HG03039 (cell line): ENCODE measurements at regions not wholly inside any gene's neighbourhood (a gene's known extent, or its start where the extent isn't known, plus 50 kb on each side); places are given as distances from the start of the nearest gene placed in this dataset.
"Not testable (repeated sequence)": the region's sequence is repeated elsewhere in the genome, so short reads cannot be mapped to it uniquely, and the experiment has no call there.

Experiments used
- ATAC-seq: cut with Tn5 transposase; IDR thresholded peaks from one replicate; pipeline ENCODE4 v1.9.1; 2021; ENCODE audit warnings: mild to moderate bottlenecking, moderate library complexity; ENCODE audit not compliant: unreplicated experiment

- no peak for ATAC-seq
These were observed 53.2 kb upstream of the UBE2E3 start for GRCh38 chr2:180927030-180927686.

- no peak for ATAC-seq
These were observed 54.7 kb upstream of the UBE2E3 start for GRCh38 chr2:180925700-180926099.

GRCh38 chr2:180924063-180924462 is 56.3 kb upstream of the UBE2E3 start:
- no peak for ATAC-seq

GRCh38 chr2:180910831-180911665 is 69.4 kb upstream of the UBE2E3 start:
- no peak for ATAC-seq

- ATAC-seq, result no peak
These were observed 72.7 kb upstream of the UBE2E3 start for GRCh38 chr2:180907731-180908130.

GRCh38 chr2:180905461-180905860 is 74.9 kb upstream of the UBE2E3 start:
- no peak for ATAC-seq

GRCh38 chr2:180905002-180905401 is 75.4 kb upstream of the UBE2E3 start:
- no peak for ATAC-seq

- ATAC-seq, result no peak
These were observed 79.1 kb upstream of the UBE2E3 start for GRCh38 chr2:180901331-180901730.

GRCh38 chr2:180893752-180894151 is 86.7 kb upstream of the UBE2E3 start:
- no peak for ATAC-seq

GRCh38 chr2:180892091-180892490 is 88.3 kb upstream of the UBE2E3 start:
- ATAC-seq, result no peak

- no peak for ATAC-seq
These were observed 89.0 kb upstream of the UBE2E3 start for GRCh38 chr2:180891360-180891759.

GRCh38 chr2:180890781-180891180 is 89.6 kb upstream of the UBE2E3 start:
- ATAC-seq, result no peak

- no peak for ATAC-seq
These were observed 97.4 kb upstream of the UBE2E3 start for GRCh38 chr2:180882959-180883358.

GRCh38 chr2:180876506-180876905 is 103.9 kb upstream of the UBE2E3 start:
- no peak for ATAC-seq

GRCh38 chr2:180873219-180873618 is 107.2 kb upstream of the UBE2E3 start:
- ATAC-seq, result no peak

- ATAC-seq, result not testable (repeated sequence)
These were observed 107.6 kb upstream of the UBE2E3 start for GRCh38 chr2:180872781-180873180.

GRCh38 chr2:180872255-180872654 is 108.2 kb upstream of the UBE2E3 start:
- no peak for ATAC-seq

GRCh38 chr2:180871649-180872048 is 108.8 kb upstream of the UBE2E3 start:
- ATAC-seq, result no peak

GRCh38 chr2:180849851-180850250 is 130.6 kb upstream of the UBE2E3 start:
- ATAC-seq, result no peak

- ATAC-seq, result no peak
These were observed 132.0 kb upstream of the UBE2E3 start for GRCh38 chr2:180848393-180848792.

GRCh38 chr2:180846756-180847472 is 133.5 kb upstream of the UBE2E3 start:
- ATAC-seq, result no peak

GRCh38 chr2:180842461-180842860 is 137.9 kb upstream of the UBE2E3 start:
- ATAC-seq, result no peak
